ENCODE measurements at regions not wholly inside any gene's neighbourhood (a gene's known extent, or its start where the extent isn't known, plus 50 kb on each side); places are given as distances from the start of the nearest gene placed in this dataset.
"Not testable (repeated sequence)": the region's sequence is repeated elsewhere in the genome, so short reads cannot be mapped to it uniquely, and the experiment has no call there.

DNA sequence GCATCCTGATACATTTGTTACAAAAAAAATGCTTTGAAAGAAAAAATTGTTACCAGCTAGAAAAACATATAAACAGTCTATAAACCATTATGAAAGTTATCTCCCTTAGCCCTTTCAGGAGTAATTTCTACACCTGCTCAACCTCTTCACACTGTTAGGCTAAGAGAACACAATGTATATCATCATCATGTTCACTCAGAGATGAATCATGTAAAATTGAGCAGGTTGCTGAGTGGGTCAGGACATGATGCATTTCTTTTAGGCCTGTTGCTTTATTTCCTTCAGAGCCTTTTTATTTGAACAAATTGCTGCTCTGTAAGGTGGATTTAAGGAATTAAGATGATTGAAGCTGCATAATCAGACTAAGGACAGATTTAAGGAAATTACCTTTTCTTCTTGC lies 531.3 kb upstream of the MAN1A1 start:
- DNase-seq (ENCODE audit: low read depth) = no peak

DNA sequence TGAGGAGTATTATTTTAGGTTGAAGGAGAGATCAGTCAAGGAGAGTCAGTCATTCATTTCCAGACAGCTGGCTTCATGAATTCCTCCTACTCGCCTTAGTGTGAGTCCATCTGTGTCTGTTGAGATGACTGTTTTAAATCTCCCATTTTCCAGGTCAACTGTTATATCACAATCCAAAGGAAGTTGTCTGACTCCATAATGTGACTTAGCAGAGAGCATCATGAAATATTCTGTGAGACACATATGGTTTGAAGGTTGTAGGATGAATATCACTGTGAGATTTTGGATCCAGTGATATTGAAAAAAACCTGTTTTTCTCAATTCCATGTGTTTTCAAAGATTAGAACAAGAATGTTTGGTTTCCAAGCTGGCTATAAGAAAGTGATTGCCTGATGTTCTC lies 530.2 kb upstream of the MAN1A1 start:
- no peak for DNase-seq (ENCODE audit: low read depth)

DNA sequence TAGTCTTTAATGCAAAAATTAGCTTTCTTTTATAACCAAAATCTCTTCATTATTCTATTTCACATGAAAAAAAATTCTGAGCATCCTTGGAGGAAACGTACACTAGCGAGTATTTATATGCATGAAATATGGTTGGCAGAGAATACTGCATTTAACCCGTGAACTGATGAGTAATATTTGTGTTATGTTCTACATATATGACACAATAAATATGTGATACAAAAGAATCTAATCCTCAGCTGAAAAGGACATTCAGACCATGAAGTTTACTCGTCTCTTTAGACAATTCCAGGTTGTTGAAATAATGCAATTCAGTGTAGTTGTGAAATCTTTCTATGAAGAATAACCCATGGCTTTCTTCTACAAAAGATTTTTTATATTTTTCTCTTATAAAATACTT lies 524.8 kb upstream of the MAN1A1 start:
- no peak for DNase-seq (ENCODE audit: low read depth)

DNA sequence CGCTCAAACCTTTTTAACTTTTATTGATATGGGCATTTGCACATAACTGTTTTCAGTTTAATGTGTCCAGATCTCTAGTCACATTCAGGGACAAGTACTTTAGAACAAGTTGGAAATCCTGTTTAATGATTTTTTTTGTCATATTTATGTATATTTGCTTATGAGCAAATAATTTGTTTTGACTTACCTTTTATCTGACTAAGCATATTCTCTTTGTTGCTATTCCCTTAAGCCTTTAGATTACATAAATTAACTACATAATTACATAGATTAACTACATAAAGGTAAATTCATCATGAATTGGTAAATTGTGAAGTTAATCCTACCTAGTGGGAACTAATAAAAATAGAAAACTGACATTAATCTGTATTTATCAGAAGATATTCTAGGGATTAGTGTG lies 523.5 kb upstream of the MAN1A1 start:
- DNase-seq (ENCODE audit: low read depth) = no peak

DNA sequence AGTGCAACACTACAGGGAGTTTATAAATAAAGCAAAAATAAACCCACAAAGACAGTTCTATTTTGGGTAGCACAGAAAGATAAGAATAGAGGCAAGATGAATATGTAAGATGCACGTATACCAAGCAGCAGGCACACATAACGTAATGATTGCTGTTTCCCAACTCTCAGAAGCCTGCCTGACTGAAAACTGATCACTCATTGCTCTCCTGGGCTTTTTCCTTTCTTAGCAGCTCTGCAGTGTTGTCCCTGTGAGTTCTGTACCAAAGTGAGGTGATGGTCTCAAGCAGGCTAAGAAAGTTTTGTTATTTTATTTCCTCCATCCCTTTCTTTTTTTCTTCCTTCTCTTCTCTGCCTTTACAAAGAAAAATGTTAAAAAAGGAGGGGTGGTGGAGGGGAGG lies 522.0 kb upstream of the MAN1A1 start:
- no peak for DNase-seq (ENCODE audit: low read depth)

DNA sequence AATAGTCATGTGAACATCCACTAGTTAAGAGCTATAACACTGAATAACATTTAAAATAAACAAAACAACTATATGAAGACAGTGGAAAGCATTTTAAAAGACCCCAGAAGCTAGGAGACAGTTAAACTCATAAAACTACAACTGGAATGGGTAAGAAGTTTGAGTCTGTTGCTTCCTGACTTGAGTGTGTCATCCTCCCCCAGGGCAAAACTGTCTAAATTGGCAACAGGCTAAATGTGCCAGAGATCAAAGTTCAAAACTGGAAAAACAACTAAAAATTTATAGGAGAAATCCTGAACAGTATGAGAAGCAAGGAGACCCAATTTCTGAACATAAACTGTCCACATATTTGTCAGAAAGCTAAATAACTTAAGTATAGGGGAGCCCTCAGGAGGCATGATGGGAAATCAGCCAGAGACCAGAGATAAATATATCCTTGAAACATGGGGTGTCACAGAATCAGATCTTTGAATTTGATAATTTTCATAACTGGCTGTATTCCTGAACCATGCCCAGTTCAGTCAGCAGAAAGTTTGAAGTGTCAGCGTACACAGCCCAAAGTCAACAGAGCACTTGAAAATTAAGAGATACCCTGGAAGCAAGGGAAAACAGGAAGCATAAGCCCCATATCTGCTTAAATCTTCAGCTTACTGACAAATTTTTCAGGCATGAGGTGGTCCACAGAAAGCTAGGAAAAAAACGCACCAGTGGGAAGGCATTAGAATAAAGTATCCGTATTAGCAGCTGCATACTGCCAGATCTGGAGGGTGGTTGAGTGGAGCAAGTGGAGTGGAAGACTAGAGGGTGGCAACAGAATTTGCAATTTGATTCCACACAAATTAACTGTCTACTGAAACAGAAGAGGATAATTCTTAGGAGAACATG lies 516.1 kb upstream of the MAN1A1 start:
- no peak for DNase-seq (ENCODE audit: low read depth)

DNA sequence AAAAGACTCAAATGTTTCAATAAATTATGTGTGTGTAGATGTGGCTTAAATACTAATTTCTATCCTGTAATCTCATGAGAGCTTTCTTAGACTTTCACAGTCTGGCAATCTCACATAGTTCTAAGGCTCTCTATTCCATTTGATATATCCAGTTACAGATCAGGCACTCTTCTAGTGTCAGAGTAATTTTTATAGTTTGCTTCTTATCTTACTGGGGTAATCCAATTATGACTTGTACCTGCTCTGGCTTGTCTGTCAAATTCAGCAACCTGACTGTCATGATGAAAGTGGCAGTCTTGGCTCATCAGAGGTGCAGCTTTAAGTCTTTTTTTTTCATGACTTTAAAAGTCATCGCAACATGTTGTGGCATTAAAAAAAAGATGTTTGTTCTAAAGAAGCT lies 513.2 kb upstream of the MAN1A1 start:
- DNase-seq (ENCODE audit: low read depth) = no peak

DNA sequence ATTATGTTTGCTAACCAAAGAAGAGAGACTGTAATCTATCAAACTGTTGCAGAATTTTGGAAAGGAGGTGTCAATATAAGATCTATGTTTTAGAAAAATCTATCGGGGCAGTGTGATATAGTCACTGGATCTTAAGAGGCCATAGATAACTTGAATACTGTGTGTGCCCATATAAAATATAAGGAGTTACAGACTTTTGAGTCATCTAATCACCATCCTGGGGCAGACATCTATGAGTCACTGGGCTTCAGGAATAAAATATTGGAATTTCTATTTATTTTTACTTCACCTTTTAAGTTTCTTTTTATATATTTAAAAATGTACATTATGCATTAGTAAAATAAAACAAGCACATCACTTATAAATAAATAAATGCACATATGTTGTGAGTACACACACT lies 509.3 kb upstream of the MAN1A1 start:
- no peak for DNase-seq (ENCODE audit: low read depth)

DNA sequence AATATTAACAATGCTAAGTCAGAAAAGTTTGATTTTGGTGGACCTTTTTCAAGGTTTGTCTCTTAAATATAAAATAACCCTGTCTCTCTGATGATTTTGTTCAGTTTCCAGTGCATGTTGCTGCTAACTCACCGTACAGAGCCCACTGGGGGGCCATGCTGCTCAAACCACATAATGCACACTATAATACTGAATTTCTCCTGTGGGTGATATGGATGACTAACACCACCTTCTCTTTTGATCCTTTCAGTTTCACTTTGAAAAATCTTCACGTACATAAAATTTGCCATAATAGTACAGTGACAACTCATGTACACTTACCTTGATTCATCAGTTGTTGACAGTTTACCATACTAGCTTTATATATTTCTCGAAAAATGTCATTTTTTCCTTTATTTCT lies 506.6 kb upstream of the MAN1A1 start:
- no peak for DNase-seq (ENCODE audit: low read depth)

DNA sequence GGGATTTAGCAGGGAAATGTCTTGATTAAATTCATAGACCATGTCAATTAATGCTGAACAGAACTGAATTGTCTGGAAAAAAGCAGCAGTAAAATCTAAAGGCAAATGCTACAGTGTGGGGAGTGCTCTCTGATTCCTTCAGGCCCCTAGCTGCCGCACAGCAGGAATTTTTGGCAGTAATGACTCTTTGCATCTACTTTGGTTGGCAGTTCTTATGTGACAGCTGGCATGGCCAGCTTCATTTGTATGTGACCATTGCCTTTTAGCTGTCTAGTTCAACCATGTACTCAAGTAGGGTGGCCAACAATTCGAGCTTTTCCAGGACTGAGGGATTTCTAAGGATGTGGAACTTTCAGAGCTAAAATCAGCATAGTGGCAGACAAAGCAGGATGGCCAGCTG lies 499.1 kb upstream of the MAN1A1 start:
- DNase-seq (ENCODE audit: low read depth) = no peak

DNA sequence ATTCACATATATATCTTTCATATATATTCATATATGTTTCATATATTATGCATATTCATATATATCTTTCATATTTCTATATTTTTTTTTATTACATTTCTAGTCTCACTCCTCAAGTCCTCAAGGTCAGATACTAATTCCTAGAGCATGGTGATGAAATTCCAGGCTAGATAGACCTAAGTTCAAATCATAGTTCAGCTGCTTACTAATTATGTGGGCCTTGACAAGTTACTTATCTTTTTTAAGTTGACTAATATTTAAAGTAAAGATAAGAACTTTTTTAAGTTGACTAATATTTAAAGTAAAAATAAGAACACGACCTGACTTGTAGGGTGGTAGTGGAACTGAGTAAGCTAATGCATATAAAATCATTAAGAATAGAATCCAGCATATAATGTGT lies 495.6 kb upstream of the MAN1A1 start:
- no peak for DNase-seq (ENCODE audit: low read depth)

DNA sequence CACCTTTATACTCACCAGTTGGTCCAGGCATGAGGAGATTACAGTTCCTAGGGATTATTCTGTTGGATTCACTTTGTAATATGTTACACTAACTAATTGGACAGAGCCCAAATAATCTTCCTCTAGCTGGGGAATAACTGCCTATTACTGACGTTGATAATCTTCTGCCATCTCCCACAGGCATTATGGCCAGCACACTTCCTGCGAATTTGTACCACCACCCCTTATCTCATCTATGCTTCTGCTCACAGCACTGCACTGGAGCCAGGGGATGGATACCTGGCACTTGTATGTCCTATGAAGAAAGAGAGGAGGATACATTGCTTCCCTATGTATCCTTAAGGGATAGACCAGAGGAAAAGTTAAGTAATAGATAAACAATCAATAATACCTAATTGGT lies 494.8 kb upstream of the MAN1A1 start:
- DNase-seq (ENCODE audit: low read depth) = no peak

DNA sequence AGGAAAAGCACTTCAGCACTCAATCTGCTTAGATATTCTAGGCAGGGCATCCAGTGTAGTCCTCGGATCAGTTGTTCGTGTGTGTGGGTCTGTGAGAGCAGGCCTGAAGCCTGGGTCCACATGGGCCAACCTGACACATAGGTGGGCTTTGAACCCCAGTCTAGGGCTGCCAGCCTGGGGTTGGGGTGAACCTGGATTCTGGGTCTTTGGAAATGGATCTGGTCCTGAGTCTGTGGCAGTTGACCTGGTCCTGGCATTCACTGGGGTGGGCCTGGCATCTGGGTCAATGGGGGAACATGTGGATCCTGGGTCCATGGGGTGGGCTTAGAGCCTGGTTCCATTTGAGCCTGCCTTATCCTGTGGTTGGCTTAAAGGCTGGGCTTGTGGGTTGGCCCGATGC lies 492.6 kb upstream of the MAN1A1 start:
- no peak for DNase-seq (ENCODE audit: low read depth)

DNA sequence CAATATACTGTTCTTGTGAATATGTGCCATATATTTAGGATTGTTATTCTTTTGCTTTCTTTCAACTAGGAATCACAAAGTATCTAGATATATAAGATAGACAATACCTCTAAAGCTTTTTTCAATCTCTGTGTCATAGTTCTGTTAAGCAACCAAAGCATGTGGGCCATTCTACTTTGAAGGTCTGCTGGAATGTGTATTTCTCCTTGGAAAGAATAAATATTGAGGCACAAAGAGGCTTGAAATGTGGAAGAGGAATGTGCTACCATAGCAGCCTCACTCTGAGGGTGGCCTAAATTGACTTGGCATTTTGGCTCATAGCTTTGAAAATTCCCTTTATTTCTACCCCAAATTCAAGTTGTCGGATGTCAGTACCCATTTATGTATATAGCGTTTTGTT lies 488.5 kb upstream of the MAN1A1 start:
- no peak for DNase-seq (ENCODE audit: low read depth)

DNA sequence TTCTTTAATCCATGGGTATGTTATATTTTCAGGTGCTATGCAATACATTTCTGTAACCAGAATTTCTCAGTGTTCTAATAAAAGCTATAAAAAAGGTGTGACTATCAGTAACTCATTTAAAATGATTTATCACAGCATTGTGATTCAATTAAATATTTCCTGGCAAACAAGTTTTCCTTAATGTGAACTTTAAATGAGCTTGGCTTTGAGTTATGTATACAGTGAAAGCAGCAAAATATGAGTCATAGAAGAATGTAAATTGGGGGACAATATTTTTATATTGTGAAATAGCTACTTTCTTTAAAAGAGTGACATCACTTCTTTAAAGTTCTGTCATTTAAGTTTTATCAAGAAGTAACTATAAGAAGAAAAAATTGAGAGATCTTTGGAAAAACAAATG lies 484.9 kb upstream of the MAN1A1 start:
- no peak for DNase-seq (ENCODE audit: low read depth)

DNA sequence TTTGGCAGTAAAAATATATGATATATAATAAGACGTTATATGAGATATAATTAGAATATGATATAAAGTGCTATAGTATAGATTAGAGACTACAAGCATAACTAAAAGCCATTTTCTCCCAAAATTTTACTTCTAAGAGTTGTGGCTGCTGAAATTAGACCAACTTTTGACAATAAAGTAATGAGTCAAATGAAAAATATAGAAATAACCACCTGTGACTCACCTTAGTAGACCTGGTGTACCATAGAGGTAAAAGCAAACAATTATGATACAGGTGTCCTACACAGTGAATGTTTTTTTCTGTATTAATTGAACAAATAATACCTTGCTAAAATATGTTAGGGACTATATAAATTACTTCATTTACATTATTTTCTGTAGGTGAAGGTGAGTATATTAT lies 482.9 kb upstream of the MAN1A1 start:
- no peak for DNase-seq (ENCODE audit: low read depth)

DNA sequence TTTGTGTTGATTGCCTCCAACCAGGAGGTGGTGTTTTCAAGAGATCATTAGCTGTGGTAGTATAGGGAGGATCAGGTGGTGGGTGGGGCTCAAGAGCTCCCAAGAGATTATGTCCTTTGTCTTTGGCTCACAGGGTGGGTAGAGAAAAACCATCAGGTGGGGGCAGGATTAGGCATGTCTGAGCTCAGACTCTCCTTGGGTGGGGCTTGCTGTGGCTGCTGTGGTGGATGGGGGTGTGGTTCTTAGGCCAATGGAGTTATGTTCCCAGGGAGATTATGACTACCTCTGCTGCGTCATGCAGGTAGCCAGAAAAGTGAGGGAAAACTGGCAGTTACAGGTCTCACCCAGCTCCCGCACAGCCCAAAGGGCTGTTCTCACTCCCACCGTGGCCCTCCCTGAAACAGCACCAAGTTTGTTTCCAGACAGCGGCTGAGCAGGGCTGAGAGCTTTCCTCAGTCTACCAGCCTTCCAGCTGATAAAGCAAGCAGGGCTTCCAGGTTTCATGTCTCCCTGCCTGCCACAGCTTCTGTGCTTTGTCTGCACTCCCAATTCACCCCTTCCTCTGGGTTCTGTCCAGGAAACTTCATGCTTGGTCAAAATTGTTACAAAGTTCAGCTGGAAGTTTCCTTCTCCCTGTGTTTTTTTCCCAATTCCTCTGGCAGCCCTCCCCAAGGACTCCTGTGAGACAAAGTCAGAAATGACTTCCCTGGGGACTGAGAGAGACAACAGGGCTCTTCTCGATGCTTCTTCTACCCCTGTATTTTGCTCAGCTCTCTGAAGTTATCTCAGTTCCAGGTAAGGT lies 481.1 kb upstream of the MAN1A1 start:
- no peak for DNase-seq (ENCODE audit: low read depth)

DNA sequence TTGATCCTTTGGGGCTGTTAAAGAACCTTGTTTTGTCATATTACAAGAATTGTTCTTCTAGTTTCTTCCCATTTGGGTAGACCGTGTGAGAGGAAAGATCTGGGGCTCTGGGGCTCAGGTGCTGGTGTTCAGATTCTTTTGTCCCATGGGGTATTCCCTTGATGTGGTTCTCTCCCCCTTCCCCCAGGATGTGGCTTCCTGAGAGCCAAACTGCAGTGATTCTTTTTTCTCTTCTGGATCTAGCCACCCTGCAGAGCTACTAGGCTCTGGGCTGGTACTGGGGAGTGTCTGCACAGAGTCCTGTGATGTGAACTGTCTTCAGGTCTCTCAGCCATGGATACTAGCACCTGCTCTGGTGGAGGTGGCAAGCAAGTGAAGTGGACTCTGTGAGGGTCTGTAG lies 480.5 kb upstream of the MAN1A1 start:
- DNase-seq (ENCODE audit: low read depth) = no peak

DNA sequence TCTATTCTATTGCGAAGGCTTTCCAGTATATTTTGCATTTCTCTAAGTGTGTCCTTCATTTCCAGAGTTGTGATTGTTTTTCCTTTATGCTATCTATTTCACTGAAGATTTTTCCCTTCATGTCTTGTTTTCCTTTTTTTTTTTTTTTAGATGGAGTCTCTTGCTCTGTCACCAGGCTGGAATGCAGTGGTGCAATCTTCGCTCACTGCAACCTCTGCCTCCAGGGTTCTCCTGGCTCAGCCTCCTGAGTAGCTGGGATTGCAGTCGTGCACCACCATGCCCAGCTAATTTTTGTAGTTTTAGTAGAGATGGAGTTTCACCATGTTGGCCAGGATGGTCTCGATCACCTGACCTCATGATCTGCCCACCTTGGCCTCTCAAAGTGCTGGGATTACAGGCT lies 479.9 kb upstream of the MAN1A1 start:
- not testable (repeated sequence) for DNase-seq (ENCODE audit: low read depth)

DNA sequence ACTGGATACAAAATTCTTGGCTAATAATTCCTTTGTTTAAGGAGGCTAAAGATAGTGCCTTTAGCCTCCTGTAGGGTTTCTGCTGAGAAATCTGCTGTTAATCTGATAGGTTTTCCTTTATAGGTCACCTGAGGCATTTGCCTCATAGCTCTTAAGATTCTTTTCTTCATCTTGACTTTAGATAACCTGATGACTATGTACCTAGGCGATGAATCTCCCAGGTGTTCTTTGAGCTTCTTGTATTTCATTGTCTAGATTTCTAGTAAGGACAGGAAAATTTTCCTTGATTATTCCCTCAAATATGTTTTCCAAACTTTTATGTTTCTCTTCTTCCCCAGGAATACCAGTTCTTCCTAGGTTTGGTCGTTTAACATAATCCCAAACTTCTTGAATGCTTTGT lies 479.4 kb upstream of the MAN1A1 start:
- no peak for DNase-seq (ENCODE audit: low read depth)

DNA sequence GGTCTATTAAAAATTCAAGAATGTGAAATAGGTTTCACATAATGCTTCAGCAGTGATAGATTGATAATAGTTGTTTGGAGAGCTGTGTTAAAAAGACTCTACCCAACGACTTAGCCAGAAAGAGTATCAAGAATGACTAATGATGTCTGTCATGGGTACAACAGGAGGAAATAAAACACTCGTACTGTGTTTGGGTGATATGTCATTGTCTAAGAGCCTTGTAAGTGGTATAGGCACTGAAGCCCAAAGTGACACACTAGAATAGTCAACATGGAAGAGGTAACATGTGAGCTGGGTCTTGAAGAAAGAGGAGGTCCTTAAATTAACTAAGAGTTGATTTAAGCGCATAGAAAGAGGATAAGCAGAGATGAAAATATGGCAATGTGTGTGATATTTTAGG lies 471.8 kb upstream of the MAN1A1 start:
- no peak for DNase-seq (ENCODE audit: low read depth)

DNA sequence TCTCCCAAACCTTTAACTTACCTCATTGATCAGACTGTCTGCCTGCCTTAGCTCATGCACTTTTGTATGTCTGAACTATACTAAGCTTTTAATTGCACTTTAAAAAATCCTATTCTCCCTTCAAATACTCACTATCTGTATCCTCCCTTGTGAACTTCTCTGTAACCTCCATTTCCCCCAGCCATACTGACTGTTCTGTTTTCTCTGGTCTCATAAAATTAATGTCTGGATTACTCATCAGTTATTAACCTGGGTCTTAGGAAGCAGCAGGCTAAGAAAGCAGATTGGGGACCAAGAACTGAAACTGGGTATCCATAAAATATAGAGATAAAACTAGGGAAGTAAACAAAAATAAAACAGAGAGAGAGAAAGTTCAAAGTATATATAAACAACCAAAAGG lies 469.3 kb upstream of the MAN1A1 start:
- no peak for DNase-seq (ENCODE audit: low read depth)

DNA sequence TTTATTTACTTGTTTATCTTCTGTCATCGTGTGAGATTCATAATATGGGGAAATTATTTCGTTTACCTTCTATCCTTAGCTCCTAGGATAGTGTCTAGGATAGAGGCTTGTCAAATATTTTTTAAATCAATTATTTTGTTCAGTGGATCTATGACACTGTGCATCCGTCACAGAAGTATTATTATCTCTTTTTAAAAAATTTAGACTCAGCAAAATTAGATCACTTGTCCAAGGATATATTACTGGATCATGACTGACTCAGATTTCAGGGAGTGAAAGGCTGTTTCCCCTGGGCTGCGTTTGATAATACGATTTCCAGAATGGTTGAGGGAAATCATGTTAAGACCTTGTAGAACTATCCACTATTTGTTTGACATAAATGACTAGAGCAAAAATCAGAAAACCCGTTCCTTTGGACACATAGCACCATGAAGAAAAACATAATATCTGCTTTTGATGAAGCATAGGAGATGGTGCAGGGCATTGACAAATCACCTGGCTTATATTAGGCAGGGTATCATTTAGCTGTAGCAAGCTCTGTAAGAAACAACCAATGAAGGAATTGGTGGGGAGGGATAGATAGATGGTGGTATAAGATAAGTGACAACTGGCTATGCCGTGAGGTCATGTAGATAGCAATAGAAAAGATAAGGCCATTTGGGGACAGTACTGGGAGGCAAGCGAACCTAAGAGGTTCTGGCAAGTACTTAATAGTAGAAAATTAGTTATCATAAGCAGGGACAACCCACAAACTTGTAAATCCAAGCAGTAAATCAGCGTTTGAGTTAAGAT lies 465.2 kb upstream of the MAN1A1 start:
- DNase-seq (ENCODE audit: low read depth) = no peak

All from stimulated activated CD8-positive, alpha-beta memory T cell treated with anti-CD3 and anti-CD28 coated beads, Interleukin-7, amount 100 ng/mL, for 24 hours (primary cell).